IMR-90 (cell line): ENCODE measurements at regions not wholly inside any gene's neighbourhood (a gene's known extent, or its start where the extent isn't known, plus 50 kb on each side); places are given as distances from the start of the nearest gene placed in this dataset.

ENCODE experiments used
- ATAC-seq: fragments of 200-7000 bp; cut with Tn5 transposase; 2 replicates; pipeline ENCODE4 v1.9.1; 2020; ENCODE audit warnings: low read depth, mild to moderate bottlenecking, moderate library complexity
- BruUV-seq: library from RNA; stranded (reverse); fragments of 400-500 nt; replicated peaks from 2 replicates; lab custom pipeline; 2021; lab: Mats Ljungman, UMichigan
- CTCF ChIA-PET: fragments of 300-600 bp; formaldehyde crosslinking; extraction: SDS; loops from one replicate; lab custom pipeline; 2021; ENCODE audit warnings: antibody characterized with exemption; lab: Yijun Ruan, JAX
- POLR2A ChIA-PET: fragments of 300-600 bp; sonication (Branson Sonifier 250); formaldehyde crosslinking; loops from one replicate; lab custom pipeline; 2022; ENCODE audit warnings: antibody characterized with exemption; ENCODE audit not compliant: unreplicated experiment; lab: Charles Lee
- DNase-seq: peaks from one replicate; pipeline ENCODE4 v3.0.0; 2013
- H2AFZ ChIP-seq: replicated peaks from 2 replicates; pipeline ENCODE3; 2013; ENCODE audit warnings: low read length, mild to moderate bottlenecking; ENCODE audit not compliant: poor library complexity
- H2AK5ac ChIP-seq: 2 replicates; pipeline ENCODE4 v1.6.1; 2013; ENCODE audit warnings: low read depth, low read length, inconsistent platforms
- H2AK9ac ChIP-seq: replicated peaks from 2 replicates; pipeline ENCODE3; 2013; ENCODE audit warnings: mild to moderate bottlenecking, low read depth, low read length, moderate library complexity; ENCODE audit not compliant: poor library complexity
- H2BK120ac ChIP-seq: 2 replicates; pipeline ENCODE4 v1.6.1; 2013; ENCODE audit warnings: low read depth, low read length, inconsistent platforms
- H2BK15ac ChIP-seq: 3 replicates; pipeline ENCODE4 v1.6.1; 2013; ENCODE audit warnings: low read depth, low read length, inconsistent platforms
- H2BK20ac ChIP-seq: 2 replicates; pipeline ENCODE4 v1.6.1; 2013; ENCODE audit warnings: low read depth, mild to moderate bottlenecking, inconsistent platforms, low read length, moderate library complexity
- H2BK5ac ChIP-seq: 2 replicates; pipeline ENCODE4 v1.6.1; 2013; ENCODE audit warnings: mild to moderate bottlenecking, low read depth, low read length, inconsistent platforms; ENCODE audit not compliant: poor library complexity, severe bottlenecking
- H3K14ac ChIP-seq: replicated peaks from 2 replicates; pipeline ENCODE4 v1.6.1; 2013; ENCODE audit warnings: low read depth, low read length, inconsistent platforms
- H3K18ac ChIP-seq: 2 replicates; pipeline ENCODE4 v1.6.1; 2013; ENCODE audit warnings: low read depth, low read length, control low read depth
- H3K23ac ChIP-seq: 2 replicates; pipeline ENCODE4 v1.6.1; 2013; ENCODE audit warnings: low read depth, low read length, inconsistent platforms
- H3K27ac ChIP-seq: 2 replicates; pipeline ENCODE4 v1.5.1; 2013; ENCODE audit warnings: mild to moderate bottlenecking, control low read depth, low read length; ENCODE audit not compliant: insufficient read depth
- H3K27me3 ChIP-seq: 2 replicates; pipeline ENCODE4 v1.6.1; 2013; ENCODE audit warnings: low read length; ENCODE audit not compliant: control insufficient read depth, insufficient read depth
- H3K36me3 ChIP-seq: 2 replicates; pipeline ENCODE4 v1.6.1; 2013; ENCODE audit warnings: low read length, mixed read lengths; ENCODE audit not compliant: control insufficient read depth, insufficient read depth
- H3K4ac ChIP-seq: 2 replicates; pipeline ENCODE4 v1.6.1; 2013; ENCODE audit warnings: low read depth, low read length, inconsistent platforms
- H3K4me1 ChIP-seq: 2 replicates; pipeline ENCODE4 v1.6.1; 2013; ENCODE audit warnings: low read length, mixed read lengths; ENCODE audit not compliant: control insufficient read depth, insufficient read depth
- H3K4me2 ChIP-seq: 2 replicates; pipeline ENCODE4 v1.6.1; 2013; ENCODE audit warnings: low read depth, mild to moderate bottlenecking, control low read depth, low read length, moderate library complexity
- H3K4me3 ChIP-seq: 2 replicates; pipeline ENCODE4 v1.5.1; 2013; ENCODE audit warnings: low read depth, mild to moderate bottlenecking, control low read depth, low read length, moderate library complexity; ENCODE audit not compliant: insufficient read depth
- H3K56ac ChIP-seq: 2 replicates; pipeline ENCODE4 v1.6.1; 2013; ENCODE audit warnings: low read length, inconsistent platforms; ENCODE audit not compliant: insufficient read depth; ENCODE audit errors: extremely low read depth
- H3K79me1 ChIP-seq, 2 experiments: 2 replicates each; pipeline ENCODE4 v1.6.1; 2013; ENCODE audit warnings: low read length in 2 of 2, inconsistent platforms in 1 of 2, low read depth in 1 of 2
- H3K9ac ChIP-seq: 2 replicates; pipeline ENCODE4 v1.6.1; 2013; ENCODE audit warnings: low read depth, low read length, control low read depth
- H3K9me1 ChIP-seq: 2 replicates; pipeline ENCODE4 v1.6.1; 2013; ENCODE audit warnings: low read length, inconsistent platforms; ENCODE audit not compliant: insufficient read depth
- H3K9me3 ChIP-seq: 2 replicates; pipeline ENCODE4 v1.6.1; 2013; ENCODE audit warnings: low read length; ENCODE audit not compliant: control insufficient read depth, insufficient read depth
- H4K20me1 ChIP-seq: 2 replicates; pipeline ENCODE4 v1.6.1; 2013; ENCODE audit warnings: low read length, inconsistent platforms; ENCODE audit not compliant: insufficient read depth
- H4K5ac ChIP-seq: 2 replicates; pipeline ENCODE4 v1.6.1; 2013; ENCODE audit warnings: mild to moderate bottlenecking, low read depth, low read length, control low read depth
- H4K8ac ChIP-seq, 2 experiments: 2 replicates each; pipeline ENCODE4 v1.6.1; 2013; ENCODE audit warnings: low read depth in 2 of 2, low read length in 2 of 2, control low read depth in 1 of 2, inconsistent platforms in 1 of 2
- H4K91ac ChIP-seq: 2 replicates; pipeline ENCODE4 v1.6.1; 2013; ENCODE audit warnings: low read depth, low read length, inconsistent platforms; ENCODE audit not compliant: insufficient read depth
- MXI1 ChIP-seq: IDR thresholded peaks from 2 replicates; pipeline ENCODE4 v1.6.1; 2012; ENCODE audit warnings: low read depth, mild to moderate bottlenecking, low read length, moderate library complexity, borderline replicate concordance
- RCOR1 ChIP-seq: IDR thresholded peaks from 2 replicates; pipeline ENCODE4 v1.6.1; 2012; ENCODE audit warnings: mild to moderate bottlenecking, low read length, improper control_type of control experiment; ENCODE audit not compliant: insufficient replicate concordance
- RFX5 ChIP-seq: IDR thresholded peaks from 2 replicates; pipeline ENCODE4 v1.8.0; 2012; ENCODE audit warnings: low read depth, mild to moderate bottlenecking, low read length, moderate library complexity
- WGBS, 2 experiments: methylation state at CpG; one replicate each; pipeline versions ENCODE4 v1.1.5 to v1.1.7; 2013; ENCODE audit warnings: missing lambda C conversion rate in 2 of 2; ENCODE audit not compliant: insufficient read length in 1 of 2; ENCODE audit errors: extremely low coverage in 2 of 2; 5-methylcytosine and 5-hydroxymethylcytosine counted together
- dilution Hi-C: fragments of 300-500 bp; cut with HindIII; formaldehyde crosslinking; loops from one replicate; pipeline ENCODE4 v1.14.3; 2018; ENCODE audit warnings: low sequenced_read_pairs; ENCODE audit not compliant: unreplicated experiment
- in situ Hi-C: fragments of 300-500 bp; cut with MboI; formaldehyde crosslinking; loops from 3 replicates; pipeline ENCODE4 v1.14.3; 2019; ENCODE audit warnings: low sequenced_read_pairs, inconsistent platforms, mixed read lengths
- intact Hi-C: fragments of 100-400 bp; cut with micrococcal nuclease; formaldehyde crosslinking; loops from 2 replicates; pipeline ENCODE4 v1.10.0; 2022

- Histone ChIP-seq H3K27me3 (no peaks in the 10 kb centered on the region; the same call in none of the 2 replicates), H3K79me1 (no peaks in the 10 kb centered on the region), H2BK120ac (no peak overlapping the region), H2BK15ac (no peak overlapping the region), H4K20me1 (no peaks in the 10 kb centered on the region), H3K9ac (no peak overlapping the region), H3K23ac (no peak overlapping the region), H3K4me2 (no peak overlapping the region), H2AK9ac (no peak overlapping the region), H4K91ac (no peak overlapping the region), H3K56ac (no peak overlapping the region), H2AK5ac (no peak overlapping the region), H4K5ac (no peak overlapping the region), H3K36me3 (no peaks in the 10 kb centered on the region), H3K4me3 (no peak overlapping the region), H3K14ac (no peak overlapping the region), H3K4ac (no peak overlapping the region), H3K18ac (no peak overlapping the region), H4K8ac (no peak overlapping the region), H2BK20ac (no peak overlapping the region), H3K9me3 (no peaks in the 10 kb centered on the region), H2BK5ac (no peak overlapping the region), H2AFZ (no peak overlapping the region), H3K9me1 (no peaks in the 10 kb centered on the region), H3K4me1 (no peaks in the 10 kb centered on the region), H3K27ac (no peak overlapping the region)
- no TSS peak for BruUV-seq
- DNase-seq: no peak
- 100% methylated on average over 1 of the region's 7 CpGs; no CpG with 5 or more reads in 1 of the 2 experiments for WGBS, 2 experiments
- ChIA-PET POLR2A (no interaction called here), CTCF (no interaction called here)
- no peak for ATAC-seq
- TF ChIP-seq RFX5 (no peak), MXI1 (no peak), RCOR1 (no peak)
- in situ Hi-C loops (no loop called here), intact Hi-C loops (no loop called here), dilution Hi-C loops (no loop called here)
Measured at GRCh38 chr18:46370898-46371297, 266.7 kb downstream of the HAUS1 start.
